Fibroblast of lung (primary cell): ENCODE measurements at regions not wholly inside any gene's neighbourhood (a gene's known extent, or its start where the extent isn't known, plus 50 kb on each side); places are given as distances from the start of the nearest gene placed in this dataset.

Experiments used
- CTCF ChIP-seq, 2 donors: IDR thresholded peaks in 1 of 2; conservative IDR thresholded peaks in 1 of 2; 1 replicate in 1 of 2; 2 replicates in 1 of 2; pipeline ENCODE4 v1.5.1; 2011 to 2012; ENCODE audit warnings: low read length in 2 of 2, control low read depth in 1 of 2, inconsistent platforms in 1 of 2, low read depth in 1 of 2, mild to moderate bottlenecking in 1 of 2
- EZH2 ChIP-seq: IDR thresholded peaks from 2 replicates; pipeline ENCODE4 v1.5.1; 2012; ENCODE audit warnings: low read length, control low read depth, mild to moderate bottlenecking; ENCODE audit errors: missing control alignments

- TF ChIP-seq EZH2, result no peak
- no peak for TF ChIP-seq CTCF (conservative IDR thresholded peaks at IDR 0.05 in 1 of 2, IDR thresholded peaks at IDR 0.05 in 1 of 2; ENCODE audit: low read depth in 1 of 2, low read length in 2 of 2)
These were observed 139.8 kb upstream of the PGR start for GRCh38 chr11:101269390-101269789.
